Osteoblast (primary cell): ENCODE measurements at regions not wholly inside any gene's neighbourhood (a gene's known extent, or its start where the extent isn't known, plus 50 kb on each side); places are given as distances from the start of the nearest gene placed in this dataset.
A peak's percentile ranks its signal among the peaks of the same experiment; 100 is the strongest.

Source experiments
- DNase-seq: peaks from one replicate; pipeline ENCODE4 v3.0.0; 2011; ENCODE audit warnings: low spot score, mixed read lengths; ENCODE audit not compliant: insufficient read length; ENCODE audit errors: missing footprints
- H2AFZ ChIP-seq: 2 replicates; pipeline ENCODE4 v1.6.0; 2011; ENCODE audit warnings: mild to moderate bottlenecking, low read length
- H3K27ac ChIP-seq: 2 replicates; pipeline ENCODE4 v1.5.1; 2011; ENCODE audit warnings: mild to moderate bottlenecking, low read depth, low read length, moderate library complexity
- H3K27me3 ChIP-seq: 2 replicates; pipeline ENCODE4 v1.6.0; 2012; ENCODE audit warnings: mild to moderate bottlenecking, control low read depth, inconsistent platforms, low read length, moderate library complexity; ENCODE audit not compliant: insufficient read depth
- H3K36me3 ChIP-seq: 2 replicates; pipeline ENCODE4 v1.5.1; 2011; ENCODE audit warnings: mild to moderate bottlenecking, low read length, control low read depth, moderate library complexity; ENCODE audit not compliant: insufficient read depth
- H3K4me1 ChIP-seq: 2 replicates; pipeline ENCODE4 v1.5.1; 2011; ENCODE audit warnings: mild to moderate bottlenecking, low read length, control low read depth, moderate library complexity; ENCODE audit not compliant: insufficient read depth
- H3K4me2 ChIP-seq: 2 replicates; pipeline ENCODE4 v1.6.0; 2011; ENCODE audit warnings: mild to moderate bottlenecking, low read length; ENCODE audit not compliant: insufficient read depth
- H3K4me3 ChIP-seq: fragments of 200-600 bp; sonication (generic); 3 replicates; pipeline ENCODE4 v1.5.1; 2012; ENCODE audit warnings: mild to moderate bottlenecking, low read length, inconsistent platforms; ENCODE audit not compliant: insufficient read depth
- H3K79me2 ChIP-seq: 2 replicates; pipeline ENCODE4 v1.6.0; 2012; ENCODE audit warnings: mild to moderate bottlenecking, low read length, control low read depth, inconsistent platforms; ENCODE audit not compliant: insufficient read depth
- H3K9me3 ChIP-seq: 2 replicates; pipeline ENCODE4 v1.5.1; 2011; ENCODE audit warnings: low read depth, low read length, control low read depth
- H4K20me1 ChIP-seq: 2 replicates; pipeline ENCODE4 v1.6.0; 2012; ENCODE audit warnings: mild to moderate bottlenecking, low read length, control low read depth; ENCODE audit not compliant: insufficient read depth
- CTCF ChIP-seq: IDR thresholded peaks from 2 replicates; pipeline ENCODE4 v1.5.1; 2011; ENCODE audit warnings: mild to moderate bottlenecking, low read depth, low read length, moderate library complexity; ENCODE audit errors: extremely low read depth

- Histone ChIP-seq H3K4me1 (no peaks in the 10 kb centered on the region), H3K9me3 (peaks cover 3% of the 10 kb centered on the region), H3K27ac (no peak overlapping the region), H3K27me3 (no peaks in the 10 kb centered on the region), H2AFZ (no peak overlapping the region), H3K4me3 (no peak overlapping the region), H4K20me1 (no peaks in the 10 kb centered on the region), H3K79me2 (no peaks in the 10 kb centered on the region), H3K36me3 (no peaks in the 10 kb centered on the region), H3K4me2 (no peak overlapping the region)
- peak; percentile 18 for TF ChIP-seq CTCF
- no peak for DNase-seq
Measured at GRCh38 chr5:23820765-23821471, 313.5 kb downstream of the PRDM9 start.

- Histone ChIP-seq H4K20me1 (no peaks in the 10 kb centered on the region), H3K9me3 (peaks cover 3% of the 10 kb centered on the region), H3K4me3 (no peak overlapping the region), H3K4me1 (no peaks in the 10 kb centered on the region), H3K27me3 (no peaks in the 10 kb centered on the region), H3K27ac (no peak overlapping the region), H2AFZ (no peak overlapping the region), H3K36me3 (no peaks in the 10 kb centered on the region), H3K4me2 (no peak overlapping the region), H3K79me2 (no peaks in the 10 kb centered on the region)
- no peak for TF ChIP-seq CTCF
- no peak for DNase-seq
Measured at GRCh38 chr5:23823521-23823920, 316.1 kb downstream of the PRDM9 start.

GRCh38 chr5:23825196-23825595, 317.8 kb downstream of the PRDM9 start:
- Histone ChIP-seq H3K4me2 (no peak overlapping the region), H3K9me3 (peaks cover 3% of the 10 kb centered on the region)

GRCh38 chr5:23840083-23840482, 332.7 kb downstream of the PRDM9 start:
- Histone ChIP-seq H3K36me3 (no peaks in the 10 kb centered on the region), H2AFZ (no peak overlapping the region), H3K4me3 (no peak overlapping the region), H3K9me3 (no peaks in the 10 kb centered on the region), H3K27ac (no peak overlapping the region), H3K4me1 (no peaks in the 10 kb centered on the region), H3K4me2 (no peak overlapping the region), H4K20me1 (no peaks in the 10 kb centered on the region), H3K27me3 (no peaks in the 10 kb centered on the region), H3K79me2 (no peaks in the 10 kb centered on the region)
- TF ChIP-seq CTCF: no peak
- DNase-seq: no peak

More at GRCh38 chr5:23825196-23825595, 317.8 kb downstream of the PRDM9 start:
- Histone ChIP-seq H3K27ac (no peak overlapping the region), H4K20me1 (no peaks in the 10 kb centered on the region), H3K4me3 (no peak overlapping the region), H3K79me2 (no peaks in the 10 kb centered on the region), H3K4me1 (no peaks in the 10 kb centered on the region), H2AFZ (no peak overlapping the region), H3K36me3 (no peaks in the 10 kb centered on the region), H3K27me3 (no peaks in the 10 kb centered on the region)
- no peak for TF ChIP-seq CTCF
- no peak for DNase-seq
